IMR-90 (cell line): ENCODE measurements at regions not wholly inside any gene's neighbourhood (a gene's known extent, or its start where the extent isn't known, plus 50 kb on each side); places are given as distances from the start of the nearest gene placed in this dataset.
"Not testable (repeated sequence)": the region's sequence is repeated elsewhere in the genome, so short reads cannot be mapped to it uniquely, and the experiment has no call there.

Experiments
- ATAC-seq: fragments of 200-7000 bp; cut with Tn5 transposase; 2 replicates; pipeline ENCODE4 v1.9.1; 2020; ENCODE audit warnings: low read depth, mild to moderate bottlenecking, moderate library complexity
- BruUV-seq: library from RNA; stranded (reverse); fragments of 400-500 nt; replicated peaks from 2 replicates; lab custom pipeline; 2021; lab: Mats Ljungman, UMichigan
- CTCF ChIA-PET: fragments of 300-600 bp; formaldehyde crosslinking; extraction: SDS; loops from one replicate; lab custom pipeline; 2021; ENCODE audit warnings: antibody characterized with exemption; lab: Yijun Ruan, JAX
- POLR2A ChIA-PET: fragments of 300-600 bp; sonication (Branson Sonifier 250); formaldehyde crosslinking; loops from one replicate; lab custom pipeline; 2022; ENCODE audit warnings: antibody characterized with exemption; ENCODE audit not compliant: unreplicated experiment; lab: Charles Lee
- DNase-seq: peaks from one replicate; pipeline ENCODE4 v3.0.0; 2013
- H2AFZ ChIP-seq: replicated peaks from 2 replicates; pipeline ENCODE3; 2013; ENCODE audit warnings: low read length, mild to moderate bottlenecking; ENCODE audit not compliant: poor library complexity
- H2AK5ac ChIP-seq: 2 replicates; pipeline ENCODE4 v1.6.1; 2013; ENCODE audit warnings: low read depth, low read length, inconsistent platforms
- H2AK9ac ChIP-seq: replicated peaks from 2 replicates; pipeline ENCODE3; 2013; ENCODE audit warnings: mild to moderate bottlenecking, low read depth, low read length, moderate library complexity; ENCODE audit not compliant: poor library complexity
- H2BK120ac ChIP-seq: 2 replicates; pipeline ENCODE4 v1.6.1; 2013; ENCODE audit warnings: low read depth, low read length, inconsistent platforms
- H2BK15ac ChIP-seq: 3 replicates; pipeline ENCODE4 v1.6.1; 2013; ENCODE audit warnings: low read depth, low read length, inconsistent platforms
- H2BK20ac ChIP-seq: 2 replicates; pipeline ENCODE4 v1.6.1; 2013; ENCODE audit warnings: low read depth, mild to moderate bottlenecking, inconsistent platforms, low read length, moderate library complexity
- H2BK5ac ChIP-seq: 2 replicates; pipeline ENCODE4 v1.6.1; 2013; ENCODE audit warnings: mild to moderate bottlenecking, low read depth, low read length, inconsistent platforms; ENCODE audit not compliant: poor library complexity, severe bottlenecking
- H3K14ac ChIP-seq: replicated peaks from 2 replicates; pipeline ENCODE4 v1.6.1; 2013; ENCODE audit warnings: low read depth, low read length, inconsistent platforms
- H3K18ac ChIP-seq: 2 replicates; pipeline ENCODE4 v1.6.1; 2013; ENCODE audit warnings: low read depth, low read length, control low read depth
- H3K23ac ChIP-seq: 2 replicates; pipeline ENCODE4 v1.6.1; 2013; ENCODE audit warnings: low read depth, low read length, inconsistent platforms
- H3K27ac ChIP-seq: 2 replicates; pipeline ENCODE4 v1.5.1; 2013; ENCODE audit warnings: mild to moderate bottlenecking, control low read depth, low read length; ENCODE audit not compliant: insufficient read depth
- H3K27me3 ChIP-seq: 2 replicates; pipeline ENCODE4 v1.6.1; 2013; ENCODE audit warnings: low read length; ENCODE audit not compliant: control insufficient read depth, insufficient read depth
- H3K36me3 ChIP-seq: 2 replicates; pipeline ENCODE4 v1.6.1; 2013; ENCODE audit warnings: low read length, mixed read lengths; ENCODE audit not compliant: control insufficient read depth, insufficient read depth
- H3K4ac ChIP-seq: 2 replicates; pipeline ENCODE4 v1.6.1; 2013; ENCODE audit warnings: low read depth, low read length, inconsistent platforms
- H3K4me1 ChIP-seq: 2 replicates; pipeline ENCODE4 v1.6.1; 2013; ENCODE audit warnings: low read length, mixed read lengths; ENCODE audit not compliant: control insufficient read depth, insufficient read depth
- H3K4me2 ChIP-seq: 2 replicates; pipeline ENCODE4 v1.6.1; 2013; ENCODE audit warnings: low read depth, mild to moderate bottlenecking, control low read depth, low read length, moderate library complexity
- H3K4me3 ChIP-seq: 2 replicates; pipeline ENCODE4 v1.5.1; 2013; ENCODE audit warnings: low read depth, mild to moderate bottlenecking, control low read depth, low read length, moderate library complexity; ENCODE audit not compliant: insufficient read depth
- H3K56ac ChIP-seq: 2 replicates; pipeline ENCODE4 v1.6.1; 2013; ENCODE audit warnings: low read length, inconsistent platforms; ENCODE audit not compliant: insufficient read depth; ENCODE audit errors: extremely low read depth
- H3K79me1 ChIP-seq, 2 experiments: 2 replicates each; pipeline ENCODE4 v1.6.1; 2013; ENCODE audit warnings: low read length in 2 of 2, inconsistent platforms in 1 of 2, low read depth in 1 of 2
- H3K9ac ChIP-seq: 2 replicates; pipeline ENCODE4 v1.6.1; 2013; ENCODE audit warnings: low read depth, low read length, control low read depth
- H3K9me1 ChIP-seq: 2 replicates; pipeline ENCODE4 v1.6.1; 2013; ENCODE audit warnings: low read length, inconsistent platforms; ENCODE audit not compliant: insufficient read depth
- H3K9me3 ChIP-seq: 2 replicates; pipeline ENCODE4 v1.6.1; 2013; ENCODE audit warnings: low read length; ENCODE audit not compliant: control insufficient read depth, insufficient read depth
- H4K20me1 ChIP-seq: 2 replicates; pipeline ENCODE4 v1.6.1; 2013; ENCODE audit warnings: low read length, inconsistent platforms; ENCODE audit not compliant: insufficient read depth
- H4K5ac ChIP-seq: 2 replicates; pipeline ENCODE4 v1.6.1; 2013; ENCODE audit warnings: mild to moderate bottlenecking, low read depth, low read length, control low read depth
- H4K8ac ChIP-seq, 2 experiments: 2 replicates each; pipeline ENCODE4 v1.6.1; 2013; ENCODE audit warnings: low read depth in 2 of 2, low read length in 2 of 2, control low read depth in 1 of 2, inconsistent platforms in 1 of 2
- H4K91ac ChIP-seq: 2 replicates; pipeline ENCODE4 v1.6.1; 2013; ENCODE audit warnings: low read depth, low read length, inconsistent platforms; ENCODE audit not compliant: insufficient read depth
- WGBS, 2 experiments: methylation state at CpG; one replicate each; pipeline versions ENCODE4 v1.1.5 to v1.1.7; 2013; ENCODE audit warnings: missing lambda C conversion rate in 2 of 2; ENCODE audit not compliant: insufficient read length in 1 of 2; ENCODE audit errors: extremely low coverage in 2 of 2; 5-methylcytosine and 5-hydroxymethylcytosine counted together
- dilution Hi-C: fragments of 300-500 bp; cut with HindIII; formaldehyde crosslinking; loops from one replicate; pipeline ENCODE4 v1.14.3; 2018; ENCODE audit warnings: low sequenced_read_pairs; ENCODE audit not compliant: unreplicated experiment
- in situ Hi-C: fragments of 300-500 bp; cut with MboI; formaldehyde crosslinking; loops from 3 replicates; pipeline ENCODE4 v1.14.3; 2019; ENCODE audit warnings: low sequenced_read_pairs, inconsistent platforms, mixed read lengths
- intact Hi-C: fragments of 100-400 bp; cut with micrococcal nuclease; formaldehyde crosslinking; loops from 2 replicates; pipeline ENCODE4 v1.10.0; 2022

- H3K18ac ChIP-seq, BruUV-seq, H2BK120ac ChIP-seq, H3K27ac ChIP-seq, H3K56ac ChIP-seq, H3K9me3 ChIP-seq, dilution Hi-C loops, POLR2A ChIA-PET, H2BK5ac ChIP-seq, H3K9ac ChIP-seq, H4K91ac ChIP-seq, H3K4me1 ChIP-seq, H4K5ac ChIP-seq, H3K14ac ChIP-seq, H3K9me1 ChIP-seq, H2BK15ac ChIP-seq, H3K4me3 ChIP-seq, H2AFZ ChIP-seq, H2BK20ac ChIP-seq, H4K20me1 ChIP-seq, in situ Hi-C loops, H3K27me3 ChIP-seq, H3K79me1 ChIP-seq, H3K4me2 ChIP-seq, CTCF ChIA-PET, H3K36me3 ChIP-seq, H4K8ac ChIP-seq, H3K23ac ChIP-seq, H2AK9ac ChIP-seq, intact Hi-C loops, H3K4ac ChIP-seq, H2AK5ac ChIP-seq: not testable (repeated sequence)
- ATAC-seq = peak; percentile 97
- no CpG with 5 or more reads among the region's 1 CpG for WGBS, 2 experiments
- peak; percentile 71 for DNase-seq
Measured at GRCh38 chr2:87338998-87339397, 317.4 kb upstream of the PLGLB1 start.
